ENCODE measurements at regions not wholly inside any gene's neighbourhood (a gene's known extent, or its start where the extent isn't known, plus 50 kb on each side); places are given as distances from the start of the nearest gene placed in this dataset.

GRCh38 chr7:84848219-84848973, 338.5 kb downstream of the SEMA3D start:
- Histone ChIP-seq H3K4me3 (ENCODE audit: low read length, poor library complexity, severe bottlenecking) (no peak overlapping the region), H3F3A (ENCODE audit: low read depth) (no peaks in the 10 kb centered on the region), H3K9me2 (replicated peaks; ENCODE audit: low read depth, low read length) (no peaks in the 10 kb centered on the region), H3K79me2 (ENCODE audit: insufficient read depth, low read length) (no peaks in the 10 kb centered on the region), H4K20me1 (ENCODE audit: insufficient read depth, low read length, poor library complexity, severe bottlenecking) (no peaks in the 10 kb centered on the region), H3K36me3 (ENCODE audit: insufficient read depth, low read length) (no peaks in the 10 kb centered on the region), H3K9me3 (ENCODE audit: insufficient read depth, low read depth, low read length) (no peaks in the 10 kb centered on the region), H3K27me3 (ENCODE audit: insufficient read depth, low read length, poor library complexity, severe bottlenecking) (no peaks in the 10 kb centered on the region), H2AFZ (ENCODE audit: low read length) (no peak overlapping the region), H3K4me1 (ENCODE audit: insufficient read depth, low read length, poor library complexity, severe bottlenecking) (no peaks in the 10 kb centered on the region), H3K9ac (ENCODE audit: low read depth, low read length, poor library complexity, severe bottlenecking) (no peak overlapping the region), H3K4me2 (ENCODE audit: low read depth, low read length, poor library complexity, severe bottlenecking) (no peak overlapping the region)
- TF ChIP-seq CTCF (conservative IDR thresholded peaks at IDR 0.05; ENCODE audit: low read length) = no peak
- TF ChIP-seq EZH2phosphoT487 (IDR thresholded peaks at IDR 0.05; ENCODE audit: borderline replicate concordance) = no peak

- Histone ChIP-seq H2AFZ (ENCODE audit: low read length) (no peak overlapping the region), H3K79me2 (ENCODE audit: insufficient read depth, low read length) (no peaks in the 10 kb centered on the region), H3K27me3 (ENCODE audit: insufficient read depth, low read length, poor library complexity, severe bottlenecking) (no peaks in the 10 kb centered on the region), H3K9me2 (replicated peaks; ENCODE audit: low read depth, low read length) (no peaks in the 10 kb centered on the region), H3F3A (ENCODE audit: low read depth) (no peaks in the 10 kb centered on the region), H3K4me2 (ENCODE audit: low read depth, low read length, poor library complexity, severe bottlenecking) (no peak overlapping the region), H3K4me3 (ENCODE audit: low read length, poor library complexity, severe bottlenecking) (no peak overlapping the region), H3K9ac (ENCODE audit: low read depth, low read length, poor library complexity, severe bottlenecking) (no peak overlapping the region), H4K20me1 (ENCODE audit: insufficient read depth, low read length, poor library complexity, severe bottlenecking) (no peaks in the 10 kb centered on the region), H3K9me3 (ENCODE audit: insufficient read depth, low read depth, low read length) (no peaks in the 10 kb centered on the region), H3K4me1 (ENCODE audit: insufficient read depth, low read length, poor library complexity, severe bottlenecking) (no peaks in the 10 kb centered on the region), H3K36me3 (ENCODE audit: insufficient read depth, low read length) (no peaks in the 10 kb centered on the region)
- TF ChIP-seq CTCF (conservative IDR thresholded peaks at IDR 0.05; ENCODE audit: low read length) (no peak), EZH2phosphoT487 (IDR thresholded peaks at IDR 0.05; ENCODE audit: borderline replicate concordance) (no peak)
These were observed 339.1 kb downstream of the SEMA3D start for GRCh38 chr7:84847790-84848189.

GRCh38 chr7:84847038-84847437, 339.8 kb downstream of the SEMA3D start:
- H3K4me2 ChIP-seq (ENCODE audit: low read depth, low read length, poor library complexity, severe bottlenecking) = no peak overlapping the region
- no peaks in the 10 kb centered on the region for H4K20me1 ChIP-seq (ENCODE audit: insufficient read depth, low read length, poor library complexity, severe bottlenecking)
- H2AFZ ChIP-seq (ENCODE audit: low read length) = no peak overlapping the region
- H3K79me2 ChIP-seq (ENCODE audit: insufficient read depth, low read length) = no peaks in the 10 kb centered on the region
- H3K36me3 ChIP-seq (ENCODE audit: insufficient read depth, low read length) = no peaks in the 10 kb centered on the region
- H3K4me3 ChIP-seq (ENCODE audit: low read length, poor library complexity, severe bottlenecking) = no peak overlapping the region
- no peaks in the 10 kb centered on the region for H3K27me3 ChIP-seq (ENCODE audit: insufficient read depth, low read length, poor library complexity, severe bottlenecking)
- H3K9me2 ChIP-seq (replicated peaks; ENCODE audit: low read depth, low read length) = no peaks in the 10 kb centered on the region
- no peaks in the 10 kb centered on the region for H3K9me3 ChIP-seq (ENCODE audit: insufficient read depth, low read depth, low read length)
- H3K9ac ChIP-seq (ENCODE audit: low read depth, low read length, poor library complexity, severe bottlenecking) = no peak overlapping the region
- no peaks in the 10 kb centered on the region for H3K4me1 ChIP-seq (ENCODE audit: insufficient read depth, low read length, poor library complexity, severe bottlenecking)
- TF ChIP-seq CTCF (conservative IDR thresholded peaks at IDR 0.05; ENCODE audit: low read length) (no peak), EZH2phosphoT487 (IDR thresholded peaks at IDR 0.05; ENCODE audit: borderline replicate concordance) (no peak)
- no peaks in the 10 kb centered on the region for H3F3A ChIP-seq (ENCODE audit: low read depth)

Measured in Loucy (cell line).